HG03103 (cell line): ENCODE measurements at regions not wholly inside any gene's neighbourhood (a gene's known extent, or its start where the extent isn't known, plus 50 kb on each side); places are given as distances from the start of the nearest gene placed in this dataset.

Source experiments
- ATAC-seq: cut with Tn5 transposase; IDR thresholded peaks from one replicate; pipeline ENCODE4 v1.9.1; 2021; ENCODE audit warnings: low read depth; ENCODE audit not compliant: unreplicated experiment

- ATAC-seq, result no peak
Measured at GRCh38 chr20:24203526-24204183, 215.1 kb upstream of the GGTLC1 start.

GRCh38 chr20:24199501-24199900 lies 210.9 kb upstream of the GGTLC1 start:
- ATAC-seq, result no peak

DNA sequence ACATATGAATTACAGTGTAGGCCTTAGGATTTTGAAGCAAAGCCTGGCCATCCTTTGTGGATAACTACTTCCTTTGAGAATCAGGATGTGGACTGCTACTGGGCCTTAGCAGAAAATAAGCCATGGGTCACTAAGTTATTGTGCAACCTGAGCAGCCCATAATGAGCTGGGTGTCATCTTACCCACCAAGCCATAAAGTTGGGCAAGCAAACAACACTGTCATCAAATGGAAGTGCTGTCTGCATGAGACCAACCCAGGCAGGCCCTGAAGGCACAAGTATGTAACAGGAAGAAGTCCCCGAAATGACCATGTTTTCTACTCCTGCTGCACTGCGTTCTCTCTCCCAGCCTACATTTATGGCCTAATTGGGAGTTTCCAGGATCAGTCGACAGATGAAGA lies 205.6 kb upstream of the GGTLC1 start:
- ATAC-seq, result no peak

GRCh38 chr20:24190905-24191304 lies 202.3 kb upstream of the GGTLC1 start:
- no peak for ATAC-seq

DNA sequence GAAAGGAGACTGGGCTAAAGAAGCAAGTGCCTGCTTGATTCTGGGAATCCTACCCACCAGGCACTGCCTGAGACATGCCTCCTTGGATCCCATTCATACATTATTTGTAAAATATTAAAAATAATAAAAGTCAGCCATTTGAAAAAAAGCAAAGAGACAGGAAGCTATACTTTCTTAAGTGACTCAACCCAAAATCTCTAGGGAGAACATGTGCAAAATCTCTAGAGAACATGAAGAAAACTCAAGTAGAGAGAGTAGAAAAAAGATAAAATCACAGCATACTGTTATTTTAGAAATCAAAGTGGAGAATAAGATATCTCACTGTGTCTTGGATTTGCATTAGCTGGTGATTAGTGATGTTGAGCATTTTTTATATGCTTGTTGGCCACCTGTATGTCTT lies 197.2 kb upstream of the GGTLC1 start:
- ATAC-seq, result no peak

GRCh38 chr20:24181151-24181550 lies 192.6 kb upstream of the GGTLC1 start:
- no peak for ATAC-seq

DNA sequence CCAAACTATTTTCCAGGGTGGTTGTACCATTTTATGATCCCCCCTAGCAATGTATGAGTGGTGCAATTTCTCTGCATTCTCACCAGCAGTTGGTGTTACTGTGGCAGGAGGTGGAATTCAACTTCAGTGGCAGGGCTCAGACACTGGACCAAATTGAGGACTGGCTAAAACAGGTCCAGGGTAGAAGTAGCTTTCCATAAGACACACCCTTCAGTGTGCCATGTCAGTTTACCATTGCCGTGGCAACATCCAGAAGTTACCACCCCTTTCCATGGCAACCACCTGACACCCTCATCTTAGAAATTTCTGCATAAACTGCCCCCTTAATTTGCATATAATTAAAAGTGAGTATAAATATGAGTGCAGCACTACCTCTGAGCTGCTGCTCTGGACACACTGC lies 180.7 kb upstream of the GGTLC1 start:
- ATAC-seq, result no peak

DNA sequence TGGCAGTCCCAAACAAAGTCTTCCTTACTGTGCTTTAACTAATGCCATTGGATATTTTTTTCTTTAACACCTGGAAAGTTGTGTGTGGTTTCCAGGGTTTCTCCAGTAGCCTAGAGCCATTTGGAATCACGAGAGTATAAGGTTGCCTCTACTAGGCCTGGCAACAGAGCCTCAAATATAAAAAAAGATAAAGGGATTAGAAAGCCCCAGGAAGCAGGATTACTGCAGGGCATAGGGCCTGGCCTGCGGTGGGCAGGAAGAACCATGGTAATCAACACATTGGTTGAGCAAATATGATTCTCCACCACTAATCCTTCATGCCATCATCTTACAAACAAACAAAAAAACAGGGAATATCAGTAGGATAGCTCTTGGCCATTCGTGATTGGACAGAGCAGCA lies 177.8 kb upstream of the GGTLC1 start:
- no peak for ATAC-seq

DNA sequence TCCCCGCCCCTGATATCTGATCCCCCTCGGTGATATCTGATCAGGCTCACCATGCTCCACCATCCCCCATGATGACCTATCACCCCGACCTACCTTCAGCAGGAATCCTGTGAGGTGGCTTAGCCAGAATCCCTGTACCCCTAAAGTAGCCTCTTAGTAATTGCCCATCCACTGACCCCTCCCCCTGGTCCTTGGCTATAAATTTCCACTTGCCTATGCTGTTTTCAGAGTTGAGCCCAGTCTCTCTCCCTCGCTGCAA lies 177.5 kb upstream of the GGTLC1 start:
- no peak for ATAC-seq

DNA sequence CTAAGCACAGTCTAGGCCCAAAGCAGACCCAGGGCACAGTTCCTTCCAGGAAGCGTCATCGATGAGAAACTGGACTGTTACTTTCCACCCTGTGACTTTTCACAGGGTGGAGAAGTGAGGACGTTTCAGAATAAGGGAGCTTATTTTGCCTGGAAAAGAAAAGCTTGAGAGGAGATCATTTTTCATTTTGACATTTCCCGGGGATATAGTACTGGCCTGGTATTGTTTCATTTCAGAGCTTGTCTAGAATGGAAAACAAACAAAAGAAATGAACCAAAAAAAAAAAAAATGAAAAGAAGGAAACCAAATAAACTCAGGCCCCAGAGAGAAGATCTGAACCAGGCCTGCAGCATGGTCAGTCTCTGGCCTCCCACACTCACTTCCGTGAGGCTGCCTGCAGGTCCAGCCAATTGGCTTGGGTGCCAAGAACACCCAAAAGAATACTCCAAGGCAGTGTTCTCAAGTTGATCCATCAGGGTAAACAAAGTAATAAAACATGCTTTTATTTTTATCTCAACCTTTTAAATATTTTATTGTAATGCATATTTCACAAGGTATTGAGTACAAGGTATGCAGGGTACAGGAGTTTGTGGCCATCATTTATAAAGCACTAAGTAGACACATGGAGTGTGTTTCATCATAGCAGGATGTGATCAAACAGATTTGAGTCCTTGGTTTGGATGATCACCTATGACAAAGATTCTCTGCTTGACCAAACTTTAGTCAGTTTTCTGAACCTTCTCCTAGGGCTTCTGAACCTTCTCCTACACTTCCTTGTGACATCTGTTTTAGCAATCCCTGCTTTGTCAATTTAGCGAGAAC lies 176.9 kb upstream of the GGTLC1 start:
- no peak for ATAC-seq

DNA sequence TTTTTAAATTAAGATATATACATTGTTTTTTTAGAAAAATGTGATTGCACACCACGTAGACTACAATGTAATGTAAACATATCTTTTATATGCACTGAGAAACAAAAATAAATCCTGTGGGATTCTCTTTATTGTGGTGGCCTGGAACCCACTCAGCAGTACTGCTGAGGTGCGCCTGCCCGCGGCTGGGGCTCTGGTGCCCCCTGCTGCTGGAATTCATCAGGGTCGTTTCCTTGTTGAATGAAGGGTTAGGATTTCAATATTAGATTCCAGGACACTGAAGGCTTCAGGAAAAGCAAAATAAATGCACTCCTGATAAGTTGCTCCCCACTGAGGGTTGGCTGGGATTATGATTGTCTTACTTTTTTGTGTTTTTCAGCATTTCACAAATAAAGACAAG lies 175.8 kb upstream of the GGTLC1 start:
- ATAC-seq, result no peak

DNA sequence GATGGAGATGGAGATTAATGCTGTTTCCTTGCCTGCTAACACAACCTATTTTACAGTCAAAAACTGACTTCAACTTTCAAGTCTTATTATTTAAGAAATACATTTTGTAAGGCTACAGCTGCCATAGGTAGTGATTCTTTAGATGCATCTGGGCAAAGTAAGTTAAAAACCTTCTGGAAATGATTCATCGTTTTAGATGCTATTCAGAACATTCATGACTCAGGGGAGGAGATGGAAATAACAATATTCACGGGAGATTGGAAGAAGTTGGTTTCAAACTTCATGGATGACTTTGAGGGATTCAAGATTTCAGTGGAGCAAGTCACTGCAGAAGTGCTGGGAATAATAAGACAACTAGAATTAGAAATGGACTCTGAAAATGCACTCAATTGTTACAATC lies 174.9 kb upstream of the GGTLC1 start:
- no peak for ATAC-seq

DNA sequence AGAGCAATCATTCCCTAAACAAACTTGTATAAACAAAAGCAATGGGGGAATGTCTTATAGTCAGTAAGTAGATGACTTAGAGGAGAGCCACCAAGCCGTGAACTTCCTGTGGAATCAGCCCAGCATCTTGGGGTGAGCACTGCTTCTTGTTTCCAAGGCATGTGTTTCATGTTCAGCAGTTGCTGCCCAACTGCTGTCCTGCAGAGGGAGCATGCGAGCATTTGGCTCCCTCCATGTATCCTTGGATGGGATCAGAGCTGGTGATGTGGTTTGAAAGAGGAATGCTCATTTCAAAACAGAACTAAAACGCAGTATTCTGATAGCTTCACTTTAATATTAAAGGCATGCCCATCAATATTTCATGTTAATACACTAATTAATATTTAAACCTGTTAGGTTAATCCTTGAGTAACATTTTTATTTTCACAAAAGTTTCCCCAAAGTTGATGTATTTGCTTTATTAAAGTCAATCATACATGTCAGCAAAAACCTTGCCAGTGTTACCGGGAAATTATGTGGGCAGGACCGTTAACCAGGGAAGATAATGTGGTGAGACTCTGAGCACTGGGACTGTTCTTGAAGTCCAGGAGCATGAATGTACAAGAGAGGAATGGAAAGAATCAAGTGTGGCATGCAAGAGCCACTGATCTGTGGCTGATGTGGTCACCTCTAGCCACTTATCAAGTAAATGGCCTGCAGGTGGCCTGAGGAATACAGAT lies 172.1 kb upstream of the GGTLC1 start:
- no peak for ATAC-seq

GRCh38 chr20:24158281-24158680 lies 169.7 kb upstream of the GGTLC1 start:
- no peak for ATAC-seq

GRCh38 chr20:24157213-24157612 lies 168.6 kb upstream of the GGTLC1 start:
- ATAC-seq, result no peak

- no peak for ATAC-seq
Measured at GRCh38 chr20:24153101-24154040, 164.8 kb upstream of the GGTLC1 start.

DNA sequence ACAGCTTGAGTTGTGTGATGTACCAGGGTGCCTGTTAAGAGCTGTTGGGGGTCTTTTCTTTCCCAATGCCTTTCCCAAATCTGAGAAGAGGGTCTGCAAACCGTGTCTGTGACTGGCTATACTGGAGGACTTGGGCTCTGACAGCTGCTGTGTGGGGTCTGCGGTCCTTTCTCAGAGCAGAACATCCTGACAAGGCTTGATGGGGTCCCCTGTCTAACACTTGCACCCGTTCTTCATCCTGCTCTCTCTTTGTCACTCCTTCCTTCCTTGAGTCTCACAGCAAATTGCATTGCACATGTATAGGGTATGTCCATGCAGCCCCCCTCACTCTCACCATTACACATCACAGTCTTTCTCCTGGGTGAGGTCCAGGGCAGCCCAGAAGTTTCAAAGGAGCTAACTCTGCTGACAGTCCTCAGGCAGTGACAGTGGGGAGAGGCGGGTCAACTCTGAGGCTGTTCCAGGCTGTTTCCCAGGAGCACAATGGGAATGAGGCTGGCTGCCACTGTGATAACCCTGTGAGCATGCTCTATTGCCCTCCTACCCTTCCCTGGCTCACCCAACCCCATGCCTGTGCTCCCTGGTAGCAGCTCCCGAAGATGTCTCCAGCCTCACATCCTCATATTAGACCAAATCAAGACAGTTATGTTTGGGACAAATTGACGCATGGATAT lies 163.2 kb upstream of the GGTLC1 start:
- ATAC-seq, result no peak

DNA sequence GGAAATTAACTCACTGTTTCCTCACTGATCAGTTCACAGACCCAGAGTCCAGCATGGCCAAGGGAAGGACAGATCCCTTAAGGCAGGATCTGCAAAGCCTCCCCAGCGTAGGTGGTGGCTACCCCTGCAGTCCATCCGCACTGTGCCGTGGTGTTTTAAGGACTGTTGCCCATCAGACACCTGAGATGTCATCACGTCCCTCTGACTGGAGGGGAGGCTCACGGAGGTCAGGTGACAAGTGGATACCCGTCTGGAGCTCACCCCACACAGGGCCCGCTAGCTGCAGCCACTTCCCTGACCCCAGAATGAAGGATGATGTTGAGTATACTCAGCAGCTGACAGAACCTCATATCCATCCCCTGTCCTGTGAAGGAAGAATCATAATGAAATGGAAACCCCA lies 161.8 kb upstream of the GGTLC1 start:
- ATAC-seq, result no peak

DNA sequence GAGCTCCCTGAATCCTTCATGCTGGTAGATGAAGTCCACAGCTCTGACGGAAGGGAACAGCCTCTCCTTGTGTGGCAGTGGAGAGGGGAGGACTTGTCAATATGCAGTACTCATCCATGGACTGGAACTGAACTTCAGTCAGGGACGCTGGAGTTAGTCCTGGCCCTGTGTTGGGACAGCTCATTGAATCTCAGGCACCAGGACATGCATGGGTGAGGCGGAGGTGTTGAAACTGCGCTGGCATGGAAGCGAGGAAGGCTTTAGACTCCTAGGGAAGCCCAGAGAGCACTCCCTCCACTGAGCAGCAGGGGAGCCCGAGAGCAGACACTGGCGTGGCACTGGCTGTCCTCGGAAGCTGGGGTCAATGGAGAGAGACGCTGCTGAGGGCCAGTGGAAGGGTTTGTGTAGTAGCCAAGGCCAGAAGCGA lies 161.3 kb upstream of the GGTLC1 start:
- no peak for ATAC-seq

DNA sequence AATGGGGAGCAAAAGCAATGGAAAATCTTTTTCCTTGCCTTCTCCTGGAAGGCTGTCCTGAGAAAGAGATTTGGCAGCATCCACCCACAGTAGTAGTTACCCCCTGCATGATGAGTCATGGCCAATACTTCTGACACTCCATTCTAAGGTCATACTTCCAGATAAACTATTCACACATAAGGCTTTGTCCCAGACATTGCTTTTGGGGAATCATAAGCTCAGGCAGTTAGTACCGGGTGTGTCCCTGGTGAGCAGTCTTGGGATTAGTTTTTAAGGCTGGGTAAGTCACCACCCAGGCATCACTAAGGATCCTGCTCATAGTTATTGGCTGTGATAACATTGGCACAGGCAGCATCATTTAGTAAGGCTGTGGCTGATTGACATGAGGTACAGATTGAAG lies 160.6 kb upstream of the GGTLC1 start:
- no peak for ATAC-seq
